Endothelial cell of umbilical vein (primary cell): ENCODE measurements at regions not wholly inside any gene's neighbourhood (a gene's known extent, or its start where the extent isn't known, plus 50 kb on each side); places are given as distances from the start of the nearest gene placed in this dataset.

Experiments used
- EZH2 ChIP-seq: IDR thresholded peaks from 2 replicates; pipeline ENCODE4 v1.6.1; 2012; ENCODE audit warnings: borderline replicate concordance, low read depth, mild to moderate bottlenecking, moderate library complexity, low read length, inconsistent platforms; ENCODE audit not compliant: severe bottlenecking
- FOS ChIP-seq: IDR thresholded peaks from 2 replicates; pipeline ENCODE4 v1.6.1; 2011; ENCODE audit warnings: mild to moderate bottlenecking, low read length, moderate library complexity, borderline replicate concordance; ENCODE audit not compliant: insufficient read depth
- JUN ChIP-seq: IDR thresholded peaks from 2 replicates; pipeline ENCODE4 v1.6.1; 2011; ENCODE audit warnings: borderline replicate concordance, low read depth; ENCODE audit not compliant: insufficient read length, insufficient read depth
- MYC ChIP-seq: IDR thresholded peaks from one replicate; pipeline ENCODE4 v1.6.1; 2011; ENCODE audit warnings: mild to moderate bottlenecking, low read depth, low read length
- POLR2A ChIP-seq: IDR thresholded peaks from 2 replicates; pipeline ENCODE4 v1.6.1; 2012; ENCODE audit warnings: low read depth, mild to moderate bottlenecking, control low read depth, low read length
- POLR2AphosphoS5 ChIP-seq: IDR thresholded peaks from 2 replicates; pipeline ENCODE4 v1.6.1; 2012; ENCODE audit warnings: low read depth, mild to moderate bottlenecking, control low read depth, low read length, moderate library complexity; ENCODE audit not compliant: insufficient read depth
- TF ChIP-seq, protein P1 (sequence below), 2 donors: IDR thresholded peaks; 1 replicate in 1 of 2; 2 replicates in 1 of 2; pipeline ENCODE4 v1.5.1; 2011; ENCODE audit warnings: low read length in 2 of 2, mild to moderate bottlenecking in 2 of 2, moderate library complexity in 2 of 2, control low read depth in 1 of 2, inconsistent platforms in 1 of 2, low read depth in 1 of 2; ENCODE audit not compliant: insufficient read depth in 1 of 2; ENCODE audit errors: extremely low read depth in 1 of 2
- TF ChIP-seq, protein P2 (sequence below): IDR thresholded peaks from 2 replicates; pipeline ENCODE4 v1.6.1; 2011; ENCODE audit not compliant: insufficient read depth, insufficient read length

DNA sequence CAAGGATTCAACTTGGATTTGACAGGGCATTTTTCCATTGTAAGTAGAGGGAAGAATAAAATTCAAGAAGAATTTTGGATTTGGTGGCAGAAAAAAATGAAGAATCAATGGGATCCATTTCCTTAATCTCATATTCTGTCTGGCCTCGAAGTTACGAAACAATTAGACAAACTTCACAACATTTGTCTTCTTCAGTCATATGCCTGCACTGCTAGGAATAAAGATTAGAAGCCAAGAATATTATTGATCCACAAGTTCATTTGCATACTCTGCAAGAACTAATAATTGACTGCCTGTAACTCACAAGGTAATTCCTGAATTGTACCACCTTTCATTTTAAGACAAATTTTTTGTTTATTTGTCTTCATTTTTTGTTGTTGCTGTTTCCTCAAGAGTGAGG, 486.2 kb downstream of the HAO1 start:
- TF ChIP-seq, protein P1, sequence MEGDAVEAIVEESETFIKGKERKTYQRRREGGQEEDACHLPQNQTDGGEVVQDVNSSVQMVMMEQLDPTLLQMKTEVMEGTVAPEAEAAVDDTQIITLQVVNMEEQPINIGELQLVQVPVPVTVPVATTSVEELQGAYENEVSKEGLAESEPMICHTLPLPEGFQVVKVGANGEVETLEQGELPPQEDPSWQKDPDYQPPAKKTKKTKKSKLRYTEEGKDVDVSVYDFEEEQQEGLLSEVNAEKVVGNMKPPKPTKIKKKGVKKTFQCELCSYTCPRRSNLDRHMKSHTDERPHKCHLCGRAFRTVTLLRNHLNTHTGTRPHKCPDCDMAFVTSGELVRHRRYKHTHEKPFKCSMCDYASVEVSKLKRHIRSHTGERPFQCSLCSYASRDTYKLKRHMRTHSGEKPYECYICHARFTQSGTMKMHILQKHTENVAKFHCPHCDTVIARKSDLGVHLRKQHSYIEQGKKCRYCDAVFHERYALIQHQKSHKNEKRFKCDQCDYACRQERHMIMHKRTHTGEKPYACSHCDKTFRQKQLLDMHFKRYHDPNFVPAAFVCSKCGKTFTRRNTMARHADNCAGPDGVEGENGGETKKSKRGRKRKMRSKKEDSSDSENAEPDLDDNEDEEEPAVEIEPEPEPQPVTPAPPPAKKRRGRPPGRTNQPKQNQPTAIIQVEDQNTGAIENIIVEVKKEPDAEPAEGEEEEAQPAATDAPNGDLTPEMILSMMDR (IDR thresholded peaks at IDR 0.05; ENCODE audit: extremely low read depth in 1 of 2, insufficient read depth in 1 of 2, low read depth in 1 of 2, low read length in 2 of 2) = no peak
- TF ChIP-seq EZH2 (no peak), POLR2AphosphoS5 (no peak), MYC (no peak), POLR2A (no peak), JUN (no peak), FOS (no peak)
- TF ChIP-seq, protein P2, sequence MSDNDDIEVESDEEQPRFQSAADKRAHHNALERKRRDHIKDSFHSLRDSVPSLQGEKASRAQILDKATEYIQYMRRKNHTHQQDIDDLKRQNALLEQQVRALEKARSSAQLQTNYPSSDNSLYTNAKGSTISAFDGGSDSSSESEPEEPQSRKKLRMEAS = no peak
